Esophagus squamous epithelium (tissue), 5 donors: ENCODE measurements at regions not wholly inside any gene's neighbourhood (a gene's known extent, or its start where the extent isn't known, plus 50 kb on each side); places are given as distances from the start of the nearest gene placed in this dataset.

ENCODE experiments used
- DNase-seq: peaks from one replicate; lab custom pipeline; 2025; lab: John Stamatoyannopoulos, UW
- H3K27ac ChIP-seq, 4 donors: fragments of 200-600 bp; sonication (generic); one replicate each; pipeline ENCODE4 v1.5.1; 2016 to 2019; ENCODE audit warnings: mild to moderate bottlenecking in 1 of 4
- H3K27me3 ChIP-seq, 4 donors: fragments of 200-600 bp; sonication (generic); 1 replicate in 3 of 4; 2 replicates in 1 of 4; pipeline versions ENCODE4 v1.5.1 to v1.6.0; 2017 to 2021; ENCODE audit warnings: antibody characterized with exemption in 1 of 4
- H3K36me3 ChIP-seq, 3 donors: fragments of 200-600 bp; sonication (generic); one replicate each; pipeline ENCODE4 v1.5.1; 2016 to 2019
- H3K4me1 ChIP-seq, 3 donors: fragments of 200-600 bp; sonication (generic); one replicate each; pipeline ENCODE4 v1.5.1; 2017 to 2019
- H3K4me3 ChIP-seq, 4 donors: fragments of 200-600 bp; sonication (generic); 1 replicate in 3 of 4; 2 replicates in 1 of 4; pipeline ENCODE4 v1.5.1; 2016 to 2019; ENCODE audit warnings: mild to moderate bottlenecking in 2 of 4, moderate library complexity in 1 of 4
- H3K9me3 ChIP-seq, 3 donors: fragments of 200-600 bp; sonication (generic); one replicate each; pipeline ENCODE4 v1.5.1; 2016 to 2019
- CTCF ChIP-seq, 6 experiments: fragments of 450-650 bp in 4 of 6; fragments of 200-600 bp in 2 of 6; sonication (generic) in 2 of 6; IDR thresholded peaks; one replicate each; pipeline ENCODE4 v1.5.1; 2016 to 2019; ENCODE audit warnings: antibody characterized with exemption in 6 of 6, mild to moderate bottlenecking in 4 of 6, moderate library complexity in 4 of 6
- POLR2A ChIP-seq, 4 donors: fragments of 450-650 bp; IDR thresholded peaks; one replicate each; pipeline ENCODE4 v1.6.1; 2017; ENCODE audit warnings: antibody characterized with exemption in 4 of 4, mild to moderate bottlenecking in 4 of 4, moderate library complexity in 3 of 4
- WGBS, 2 donors: methylation state at CpG; one replicate each; pipeline ENCODE4 v1.1.5; 2018; 5-methylcytosine and 5-hydroxymethylcytosine counted together
- intact Hi-C: fragments of 100-400 bp; cut with DNase I; formaldehyde crosslinking; loops from one replicate; pipeline ENCODE4 v1.15.0; 2022
- donor health status: DM: yes; HTN: yes; CAD: no.

GRCh38 chr2:198382811-198383210 is 578.4 kb downstream of the PLCL1 start:
- no peaks in the 10 kb centered on the region for H3K36me3 ChIP-seq
- TF ChIP-seq POLR2A (IDR thresholded peaks at IDR 0.05): no peak
- no peak for TF ChIP-seq CTCF (IDR thresholded peaks at IDR 0.05)
- no peak overlapping the region for H3K4me3 ChIP-seq
- intact Hi-C loops: no loop called here
- H3K27ac ChIP-seq: no peak overlapping the region
- H3K4me1 ChIP-seq: no peaks in the 10 kb centered on the region
- H3K27me3 ChIP-seq: no peaks in the 10 kb centered on the region
- no peak for DNase-seq
- no peaks in the 10 kb centered on the region for H3K9me3 ChIP-seq

- no peaks in the 10 kb centered on the region for H3K27me3 ChIP-seq
- no peak overlapping the region for H3K27ac ChIP-seq
- H3K36me3 ChIP-seq: no peaks in the 10 kb centered on the region
- H3K4me1 ChIP-seq: no peaks in the 10 kb centered on the region
- no peak for TF ChIP-seq CTCF (IDR thresholded peaks at IDR 0.05)
- TF ChIP-seq POLR2A (IDR thresholded peaks at IDR 0.05): no peak
- H3K4me3 ChIP-seq: no peak overlapping the region
- no peaks in the 10 kb centered on the region for H3K9me3 ChIP-seq
- no peak for DNase-seq
- 42 to 64% methylated on average over 4 to 5 of the region's 5 CpGs for whole genome bisulfite sequencing, 2 donors
- intact Hi-C loops: no loop called here
Measured at GRCh38 chr2:198376677-198377076, 572.3 kb downstream of the PLCL1 start.

GRCh38 chr2:198375083-198375410 is 570.7 kb downstream of the PLCL1 start:
- no peak for TF ChIP-seq CTCF (IDR thresholded peaks at IDR 0.05)
- TF ChIP-seq POLR2A (IDR thresholded peaks at IDR 0.05): no peak
- no peak overlapping the region for H3K4me3 ChIP-seq
- 65 to 83% methylated on average over 4 of the region's 4 CpGs for WGBS, 2 donors
- DNase-seq: no peak
- no peaks in the 10 kb centered on the region for H3K4me1 ChIP-seq
- no peaks in the 10 kb centered on the region for H3K9me3 ChIP-seq
- no peaks in the 10 kb centered on the region for H3K36me3 ChIP-seq
- no peak overlapping the region for H3K27ac ChIP-seq
- no peaks in the 10 kb centered on the region for H3K27me3 ChIP-seq
- intact Hi-C loops: no loop called here

GRCh38 chr2:198374375-198375082 is 570.1 kb downstream of the PLCL1 start:
- no peak overlapping the region for H3K4me3 ChIP-seq
- no peaks in the 10 kb centered on the region for H3K27me3 ChIP-seq
- peak in 2 of 6 experiments; percentile 41 to 49 for TF ChIP-seq CTCF (IDR thresholded peaks at IDR 0.05)
- TF ChIP-seq POLR2A (IDR thresholded peaks at IDR 0.05): no peak
- H3K4me1 ChIP-seq: no peaks in the 10 kb centered on the region
- H3K27ac ChIP-seq: no peak overlapping the region
- no peaks in the 10 kb centered on the region for H3K36me3 ChIP-seq
- DNase-seq: no peak
- intact Hi-C loops: no loop called here
- H3K9me3 ChIP-seq: no peaks in the 10 kb centered on the region
- 25 to 34% methylated on average over 3 of the region's 3 CpGs for WGBS, 2 donors

- Histone ChIP-seq H3K36me3 (no peaks in the 10 kb centered on the region), H3K27ac (no peak overlapping the region), H3K4me1 (no peaks in the 10 kb centered on the region), H3K4me3 (peak overlapping the region in 1 of 4 donors; percentile 12), H3K9me3 (no peaks in the 10 kb centered on the region), H3K27me3 (no peaks in the 10 kb centered on the region)
- TF ChIP-seq POLR2A (IDR thresholded peaks at IDR 0.05) (no peak), CTCF (IDR thresholded peaks at IDR 0.05) (no peak)
- no peak for DNase-seq
- intact Hi-C loops: no loop called here
- WGBS, 2 donors: 53 to 65% methylated on average over 10 of the region's 10 CpGs
Measured at GRCh38 chr2:198371921-198372543, 567.6 kb downstream of the PLCL1 start.
